GM10248 (cell line): ENCODE measurements at regions not wholly inside any gene's neighbourhood (a gene's known extent, or its start where the extent isn't known, plus 50 kb on each side); places are given as distances from the start of the nearest gene placed in this dataset.

Experiments used
- CTCF ChIA-PET: fragments of 300-600 bp; sonication (Branson Sonifier 250); formaldehyde crosslinking; extraction: SDS; loops from one replicate; lab custom pipeline; 2021; ENCODE audit warnings: antibody characterized with exemption; lab: Yijun Ruan, JAX
- POLR2A ChIA-PET: fragments of 350-650 bp; sonication (Branson Sonifier 250); formaldehyde crosslinking; extraction: SDS; loops from one replicate; lab custom pipeline; 2020; ENCODE audit warnings: antibody characterized with exemption; lab: Yijun Ruan, JAX
- DNase-seq: peaks from one replicate; pipeline ENCODE4 v3.0.0; 2012; ENCODE audit errors: extremely low spot score
- TF ChIP-seq, protein P1 (sequence below): IDR thresholded peaks from 2 replicates; pipeline ENCODE4 v1.5.1; 2012; ENCODE audit warnings: mild to moderate bottlenecking, low read depth; ENCODE audit errors: extremely low read depth, missing control alignments, control extremely low read depth

GRCh38 chr15:66955871-66956585 lies 109.4 kb upstream of the SMAD3 start:
- CTCF ChIA-PET, result no interaction called here
- DNase-seq, result no peak

GRCh38 chr15:66956672-66957430 lies 108.6 kb upstream of the SMAD3 start:
- TF ChIP-seq, protein P1, sequence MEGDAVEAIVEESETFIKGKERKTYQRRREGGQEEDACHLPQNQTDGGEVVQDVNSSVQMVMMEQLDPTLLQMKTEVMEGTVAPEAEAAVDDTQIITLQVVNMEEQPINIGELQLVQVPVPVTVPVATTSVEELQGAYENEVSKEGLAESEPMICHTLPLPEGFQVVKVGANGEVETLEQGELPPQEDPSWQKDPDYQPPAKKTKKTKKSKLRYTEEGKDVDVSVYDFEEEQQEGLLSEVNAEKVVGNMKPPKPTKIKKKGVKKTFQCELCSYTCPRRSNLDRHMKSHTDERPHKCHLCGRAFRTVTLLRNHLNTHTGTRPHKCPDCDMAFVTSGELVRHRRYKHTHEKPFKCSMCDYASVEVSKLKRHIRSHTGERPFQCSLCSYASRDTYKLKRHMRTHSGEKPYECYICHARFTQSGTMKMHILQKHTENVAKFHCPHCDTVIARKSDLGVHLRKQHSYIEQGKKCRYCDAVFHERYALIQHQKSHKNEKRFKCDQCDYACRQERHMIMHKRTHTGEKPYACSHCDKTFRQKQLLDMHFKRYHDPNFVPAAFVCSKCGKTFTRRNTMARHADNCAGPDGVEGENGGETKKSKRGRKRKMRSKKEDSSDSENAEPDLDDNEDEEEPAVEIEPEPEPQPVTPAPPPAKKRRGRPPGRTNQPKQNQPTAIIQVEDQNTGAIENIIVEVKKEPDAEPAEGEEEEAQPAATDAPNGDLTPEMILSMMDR, result no peak
- CTCF ChIA-PET, result interaction anchor here (1.3 kb wide), 1 partner anchor 10 kb away, joined by 4 read pairs; no protein-coding TSS in a partner anchor
- POLR2A ChIA-PET, result no interaction called here
- DNase-seq, result no peak

More at GRCh38 chr15:66955871-66956585, 109.4 kb upstream of the SMAD3 start:
- TF ChIP-seq, protein P1, result no peak
- POLR2A ChIA-PET, result no interaction called here

DNA sequence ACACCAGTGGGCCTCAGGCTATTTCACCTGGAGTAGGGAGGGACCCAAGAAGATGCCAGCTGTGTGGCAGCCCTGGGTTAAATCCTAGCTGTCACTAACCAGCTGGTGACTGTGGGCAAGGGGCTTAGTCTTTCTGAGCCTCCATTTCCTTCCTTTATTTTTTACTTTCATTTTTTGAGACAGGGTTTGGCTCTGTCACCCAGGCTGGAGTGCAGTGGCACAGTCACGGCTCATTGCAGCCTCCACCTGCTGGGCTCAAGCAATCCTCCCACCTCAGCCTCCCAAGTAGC lies 108.0 kb upstream of the SMAD3 start:
- TF ChIP-seq, protein P1, result no peak
- CTCF ChIA-PET, result interaction anchor here (1.3 kb wide), 1 partner anchor 10 kb away, joined by 4 read pairs; no protein-coding TSS in a partner anchor
- POLR2A ChIA-PET, result no interaction called here
- no peak for DNase-seq

GRCh38 chr15:66959066-66959465 lies 106.3 kb upstream of the SMAD3 start:
- TF ChIP-seq, protein P1, result no peak
- DNase-seq, result no peak
- ChIA-PET POLR2A (no interaction called here), CTCF (interaction anchor here (0.8 to 1.6 kb wide), 2 partner anchors 9 to 12 kb away, joined by 4 to 5 read pairs; no protein-coding TSS in a partner anchor)

DNA sequence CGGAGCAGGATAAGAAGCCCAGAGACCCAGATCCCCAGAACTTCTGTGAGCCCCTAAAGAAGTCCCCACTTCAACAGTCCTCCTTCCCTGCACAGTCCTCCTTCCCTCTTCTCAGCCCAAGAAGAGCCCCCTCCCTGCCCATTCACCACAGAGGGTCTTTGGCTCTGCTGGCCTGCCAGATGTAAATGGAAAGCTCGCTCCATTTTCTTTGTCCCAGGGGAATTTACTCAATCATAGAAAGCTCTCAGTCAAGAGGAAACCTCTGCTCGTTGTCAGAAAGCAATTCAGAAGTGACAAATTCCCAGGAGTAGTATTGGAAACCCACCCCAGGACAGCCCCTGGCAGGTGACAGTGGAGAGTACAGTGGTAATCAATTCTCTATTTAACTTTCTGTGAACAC lies 105.5 kb upstream of the SMAD3 start:
- CTCF ChIA-PET, result interaction anchor here (1.1 to 1.6 kb wide), 2 partner anchors 10 to 344 kb away, joined by 3 to 4 read pairs; no protein-coding TSS in a partner anchor
- TF ChIP-seq, protein P1, result no peak

GRCh38 chr15:66960519-66960918 lies 104.9 kb upstream of the SMAD3 start:
- TF ChIP-seq, protein P1, result no peak
- CTCF ChIA-PET, result interaction anchor here (1.1 to 1.6 kb wide), 2 partner anchors 11 to 344 kb away, joined by 3 to 4 read pairs; no protein-coding TSS in a partner anchor
- DNase-seq, result no peak
- POLR2A ChIA-PET, result no interaction called here

More for the DNA sequence above, 105.5 kb upstream of the SMAD3 start:
- DNase-seq, result no peak
- POLR2A ChIA-PET, result no interaction called here
